OCI-LY7 (cell line): ENCODE measurements at regions not wholly inside any gene's neighbourhood (a gene's known extent, or its start where the extent isn't known, plus 50 kb on each side); places are given as distances from the start of the nearest gene placed in this dataset.

Experiments used
- BruUV-seq: library from RNA; stranded (reverse); fragments of 400-500 nt; replicated peaks from 2 replicates; lab custom pipeline; 2021; lab: Mats Ljungman, UMichigan
- CTCF ChIA-PET: fragments of 300-600 bp; sonication (Branson Sonifier 250); formaldehyde crosslinking; loops from one replicate; lab custom pipeline; 2022; ENCODE audit warnings: antibody characterized with exemption; ENCODE audit not compliant: unreplicated experiment; lab: Charles Lee
- POLR2A ChIA-PET: fragments of 300-600 bp; sonication (Branson Sonifier 250); formaldehyde crosslinking; loops from one replicate; lab custom pipeline; 2022; ENCODE audit warnings: antibody characterized with exemption; lab: Charles Lee
- DNase-seq: peaks from one replicate; pipeline ENCODE4 v3.0.0-alpha.2; 2015; ENCODE audit warnings: low spot score
- H2AFZ ChIP-seq: fragments of 200-600 bp; sonication (generic), shearing (Covaris generic); 2 replicates; pipeline ENCODE4 v1.6.1; 2014; ENCODE audit warnings: mild to moderate bottlenecking, antibody characterized with exemption, low read length, moderate library complexity
- H3K27ac ChIP-seq: fragments of 200-600 bp; sonication (generic); 2 replicates; pipeline ENCODE4 v1.5.1; 2014; ENCODE audit warnings: mixed run types, low read depth, mild to moderate bottlenecking, moderate library complexity, low read length, inconsistent platforms; ENCODE audit not compliant: poor library complexity, severe bottlenecking
- H3K36me3 ChIP-seq: fragments of 200-600 bp; sonication (generic); 2 replicates; pipeline ENCODE4 v1.6.1; 2014; ENCODE audit warnings: mild to moderate bottlenecking, antibody characterized with exemption, low read length, moderate library complexity, mixed read lengths; ENCODE audit not compliant: insufficient read depth
- H3K4me1 ChIP-seq: fragments of 200-600 bp; sonication (generic); 2 replicates; pipeline ENCODE4 v1.5.1; 2014; ENCODE audit warnings: mild to moderate bottlenecking, low read length; ENCODE audit not compliant: insufficient read depth, poor library complexity, severe bottlenecking
- H3K4me2 ChIP-seq: fragments of 200-600 bp; sonication (generic); 2 replicates; pipeline ENCODE4 v1.6.1; 2014; ENCODE audit warnings: mild to moderate bottlenecking, low read length
- H3K4me3 ChIP-seq: fragments of 200-600 bp; sonication (generic); 2 replicates; pipeline ENCODE4 v1.5.1; 2014; ENCODE audit warnings: mild to moderate bottlenecking, low read depth, low read length; ENCODE audit not compliant: poor library complexity, severe bottlenecking
- H3K79me2 ChIP-seq: fragments of 200-600 bp; sonication (generic); 2 replicates; pipeline ENCODE4 v1.6.1; 2016; ENCODE audit warnings: low read depth, mild to moderate bottlenecking, low read length, moderate library complexity, mixed read lengths; ENCODE audit not compliant: insufficient read depth
- H3K9me2 ChIP-seq: fragments of 200-600 bp; sonication (generic); 2 replicates; pipeline ENCODE4 v1.6.1; 2016; ENCODE audit warnings: mild to moderate bottlenecking, low read length, mixed read lengths; ENCODE audit not compliant: insufficient read depth
- H3K9me3 ChIP-seq: fragments of 200-600 bp; sonication (generic); 2 replicates; pipeline ENCODE4 v1.6.1; 2014; ENCODE audit warnings: mild to moderate bottlenecking, mixed run types, low read length, mixed read lengths
- H4K20me1 ChIP-seq: fragments of 200-600 bp; sonication (generic); 2 replicates; pipeline ENCODE4 v1.6.1; 2014; ENCODE audit warnings: mild to moderate bottlenecking, antibody characterized with exemption, low read length, moderate library complexity, mixed read lengths; ENCODE audit not compliant: insufficient read depth
- EZH2phosphoT487 ChIP-seq: fragments of 200-600 bp; sonication (generic); IDR thresholded peaks from 2 replicates; pipeline ENCODE4 v1.6.1; 2018; ENCODE audit warnings: low read depth, borderline replicate concordance, mild to moderate bottlenecking, mixed run types, antibody characterized with exemption, low read length, moderate library complexity, mixed read lengths
- intact Hi-C: fragments of 100-400 bp; cut with micrococcal nuclease; formaldehyde crosslinking; loops from one replicate; pipeline ENCODE4 v1.10.0; 2022; ENCODE audit not compliant: unreplicated experiment
- TF ChIP-seq, protein P1 (sequence below): fragments of 200-600 bp; sonication (generic); conservative IDR thresholded peaks from 2 replicates; pipeline ENCODE4 v1.5.1; 2014; ENCODE audit warnings: mild to moderate bottlenecking, antibody characterized with exemption, low read length, moderate library complexity, mixed read lengths

DNA sequence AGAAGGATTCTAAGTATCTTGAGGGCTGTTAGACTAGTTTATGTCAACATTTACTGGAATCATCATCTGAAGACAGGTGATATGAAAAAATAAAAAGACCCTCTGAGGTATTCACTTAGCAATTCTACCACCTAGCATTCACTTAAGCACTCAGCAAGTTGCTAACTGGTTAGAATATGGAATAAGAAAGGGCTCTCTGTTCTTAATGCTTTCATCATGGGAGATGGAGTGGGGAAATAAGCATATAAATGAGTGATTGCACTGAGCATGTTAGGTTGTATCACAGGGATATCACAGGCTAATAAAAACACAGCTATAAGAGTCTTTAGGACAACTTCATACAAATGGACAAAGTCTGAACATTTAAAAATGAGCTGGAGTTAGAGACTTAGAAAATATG, 1238.8 kb downstream of the CDH11 start:
- BruUV-seq: no TSS peak
- POLR2A ChIA-PET: interaction anchor here (1.0 kb wide), 1 partner anchor 9 kb away, joined by 3 read pairs; no protein-coding TSS in a partner anchor
- TF ChIP-seq, protein P1, sequence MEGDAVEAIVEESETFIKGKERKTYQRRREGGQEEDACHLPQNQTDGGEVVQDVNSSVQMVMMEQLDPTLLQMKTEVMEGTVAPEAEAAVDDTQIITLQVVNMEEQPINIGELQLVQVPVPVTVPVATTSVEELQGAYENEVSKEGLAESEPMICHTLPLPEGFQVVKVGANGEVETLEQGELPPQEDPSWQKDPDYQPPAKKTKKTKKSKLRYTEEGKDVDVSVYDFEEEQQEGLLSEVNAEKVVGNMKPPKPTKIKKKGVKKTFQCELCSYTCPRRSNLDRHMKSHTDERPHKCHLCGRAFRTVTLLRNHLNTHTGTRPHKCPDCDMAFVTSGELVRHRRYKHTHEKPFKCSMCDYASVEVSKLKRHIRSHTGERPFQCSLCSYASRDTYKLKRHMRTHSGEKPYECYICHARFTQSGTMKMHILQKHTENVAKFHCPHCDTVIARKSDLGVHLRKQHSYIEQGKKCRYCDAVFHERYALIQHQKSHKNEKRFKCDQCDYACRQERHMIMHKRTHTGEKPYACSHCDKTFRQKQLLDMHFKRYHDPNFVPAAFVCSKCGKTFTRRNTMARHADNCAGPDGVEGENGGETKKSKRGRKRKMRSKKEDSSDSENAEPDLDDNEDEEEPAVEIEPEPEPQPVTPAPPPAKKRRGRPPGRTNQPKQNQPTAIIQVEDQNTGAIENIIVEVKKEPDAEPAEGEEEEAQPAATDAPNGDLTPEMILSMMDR: no peak
- TF ChIP-seq EZH2phosphoT487: no peak
- intact Hi-C loops: no loop called here
- CTCF ChIA-PET: no interaction called here
- Histone ChIP-seq H3K4me2 (no peak overlapping the region), H3K79me2 (no peaks in the 10 kb centered on the region), H3K4me1 (no peaks in the 10 kb centered on the region), H3K36me3 (no peaks in the 10 kb centered on the region), H4K20me1 (no peaks in the 10 kb centered on the region), H2AFZ (no peak overlapping the region), H3K9me3 (no peaks in the 10 kb centered on the region), H3K27ac (no peak overlapping the region), H3K4me3 (no peak overlapping the region), H3K9me2 (no peaks in the 10 kb centered on the region; the same call in 1 of the 2 replicates)
- DNase-seq: no peak

DNA sequence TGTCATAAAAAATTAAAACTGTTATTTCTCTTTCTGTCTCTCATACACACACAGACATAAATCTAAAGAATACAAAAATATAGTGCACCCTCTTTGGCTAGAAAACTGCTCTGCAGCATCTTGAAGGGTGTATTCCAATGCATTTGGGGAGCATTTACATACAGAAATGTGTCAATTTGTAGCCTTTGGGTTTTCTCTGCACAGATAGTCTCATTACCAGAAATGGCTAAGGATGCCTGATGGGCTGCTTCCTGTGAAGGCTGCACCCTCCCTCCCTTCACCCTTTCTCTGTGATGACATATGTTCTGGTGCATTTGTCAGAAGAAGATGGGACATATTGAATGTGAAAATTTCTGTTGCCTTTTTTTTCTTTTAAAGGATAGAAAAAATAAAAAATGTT, 1239.3 kb downstream of the CDH11 start:
- Histone ChIP-seq H3K4me2 (no peak overlapping the region), H3K9me2 (no peaks in the 10 kb centered on the region; the same call in 1 of the 2 replicates)

DNA sequence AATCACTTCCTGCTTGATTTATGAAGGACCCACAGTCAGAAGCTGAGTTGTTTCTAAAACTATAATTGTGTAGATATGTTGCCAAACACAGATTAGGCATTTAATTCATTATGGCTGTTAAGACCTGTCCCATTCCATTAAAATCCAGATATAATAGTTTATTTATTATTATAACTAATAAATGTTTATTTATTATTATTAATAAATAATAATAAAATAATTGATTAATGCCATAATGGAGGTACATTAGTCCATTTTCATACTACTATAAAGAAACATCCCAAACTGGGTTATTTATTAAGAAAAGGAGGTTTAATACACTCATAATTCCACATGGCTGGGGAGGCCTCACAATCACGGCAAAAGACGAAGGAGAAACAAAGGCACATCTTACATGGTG, 1240.9 kb downstream of the CDH11 start:
- Histone ChIP-seq H3K4me1 (no peaks in the 10 kb centered on the region), H3K4me3 (no peak overlapping the region), H3K4me2 (no peak overlapping the region), H3K9me2 (no peaks in the 10 kb centered on the region; the same call in 1 of the 2 replicates), H3K36me3 (no peaks in the 10 kb centered on the region), H4K20me1 (no peaks in the 10 kb centered on the region), H3K27ac (no peak overlapping the region), H2AFZ (no peak overlapping the region), H3K9me3 (no peaks in the 10 kb centered on the region), H3K79me2 (no peaks in the 10 kb centered on the region)
- ChIA-PET POLR2A (interaction anchor here (0.5 kb wide), 1 partner anchor 1729 kb away, joined by 4 read pairs; no protein-coding TSS in a partner anchor), CTCF (no interaction called here)
- TF ChIP-seq EZH2phosphoT487: no peak
- TF ChIP-seq, protein P1: no peak
- BruUV-seq: no TSS peak
- no peak for DNase-seq
- intact Hi-C loops: no loop called here

More for the DNA sequence above, 1239.3 kb downstream of the CDH11 start:
- H3K27ac ChIP-seq: no peak overlapping the region
- H2AFZ ChIP-seq: no peak overlapping the region
- H3K36me3 ChIP-seq: no peaks in the 10 kb centered on the region
- no peak for DNase-seq
- POLR2A ChIA-PET: interaction anchor here (1.0 kb wide), 1 partner anchor 10 kb away, joined by 3 read pairs; no protein-coding TSS in a partner anchor
- H3K4me3 ChIP-seq: no peak overlapping the region
- TF ChIP-seq, protein P1: no peak
- TF ChIP-seq EZH2phosphoT487: no peak
- CTCF ChIA-PET: no interaction called here
- intact Hi-C loops: no loop called here
- no TSS peak for BruUV-seq
- no peaks in the 10 kb centered on the region for H4K20me1 ChIP-seq
- H3K79me2 ChIP-seq: no peaks in the 10 kb centered on the region
- H3K9me3 ChIP-seq: no peaks in the 10 kb centered on the region
- H3K4me1 ChIP-seq: no peaks in the 10 kb centered on the region
